GM12878 (cell line): ENCODE measurements at regions not wholly inside any gene's neighbourhood (a gene's known extent, or its start where the extent isn't known, plus 50 kb on each side); places are given as distances from the start of the nearest gene placed in this dataset.

Source experiments
- ATAC-seq: fragments of 200-7000 bp; cut with Tn5 transposase; 3 replicates; pipeline ENCODE4 v1.9.1; 2020; ENCODE audit warnings: mild to moderate bottlenecking, moderate library complexity
- BruUV-seq: library from RNA; stranded (reverse); fragments of 400-500 nt; replicated peaks from 2 replicates; lab custom pipeline; 2021; lab: Mats Ljungman, UMichigan
- CTCF ChIA-PET: fragments of 300-600 bp; sonication (Branson Sonifier 250); formaldehyde crosslinking; extraction: SDS; loops from one replicate; lab custom pipeline; 2021; ENCODE audit warnings: inconsistent platforms; lab: Yijun Ruan, JAX
- POLR2A ChIA-PET: fragments of 350-600 bp; formaldehyde crosslinking; extraction: SDS; loops from one replicate; lab custom pipeline; 2021; ENCODE audit warnings: inconsistent platforms; lab: Charles Lee
- RAD21 ChIA-PET: fragments of 300-600 bp; sonication (Branson Sonifier 250); formaldehyde crosslinking; loops from one replicate; lab custom pipeline; 2023; ENCODE audit warnings: antibody characterized with exemption; ENCODE audit not compliant: unreplicated experiment; lab: Charles Lee
- SMC1A ChIA-PET: fragments of 300-600 bp; sonication (Branson Sonifier 250); formaldehyde crosslinking; loops from one replicate; lab custom pipeline; 2023; ENCODE audit not compliant: unreplicated experiment, uncharacterized antibody; lab: Charles Lee
- DNase-seq: peaks from one replicate; pipeline ENCODE4 v3.0.0-alpha.2; 2011; ENCODE audit warnings: low read depth, low spot score
- FAIRE-seq: peaks from 3 replicates; lab custom pipeline; 2011; peaks lifted over from hg19 to GRCh38; lab: Jason Lieb, UNC
- H2AFZ ChIP-seq: 2 replicates; pipeline ENCODE4 v1.6.0; 2011; ENCODE audit warnings: low read depth, low read length, control low read depth; ENCODE audit not compliant: control insufficient read depth
- H3K27ac ChIP-seq: 2 replicates; pipeline ENCODE4 v1.5.1; 2011; ENCODE audit warnings: control low read depth; ENCODE audit not compliant: control insufficient read depth, insufficient read depth
- H3K27me3 ChIP-seq, 2 experiments: replicated peaks in 1 of 2; 2 replicates each; pipeline versions ENCODE4 v1.6.0 to v1.6.1; 2011; ENCODE audit warnings: low read length in 1 of 2; ENCODE audit not compliant: control insufficient read depth in 2 of 2, insufficient read depth in 2 of 2
- H3K36me3 ChIP-seq, 2 experiments: 2 replicates each; pipeline ENCODE4 v1.5.1; 2011; ENCODE audit warnings: low read length in 1 of 2; ENCODE audit not compliant: control insufficient read depth in 2 of 2, insufficient read depth in 2 of 2
- H3K4me1 ChIP-seq: 2 replicates; pipeline ENCODE4 v1.6.1; 2011; ENCODE audit warnings: mild to moderate bottlenecking, low read length, moderate library complexity, mixed read lengths; ENCODE audit not compliant: control insufficient read depth, insufficient read depth
- H3K4me2 ChIP-seq: 2 replicates; pipeline ENCODE4 v1.6.0; 2011; ENCODE audit warnings: control low read depth; ENCODE audit not compliant: control insufficient read depth, insufficient read depth
- H3K4me3 ChIP-seq: fragments of 200-600 bp; sonication (generic); 2 replicates; pipeline ENCODE4 v1.5.1; 2016
- H3K79me2 ChIP-seq: 2 replicates; pipeline ENCODE4 v1.6.0; 2011; ENCODE audit warnings: low read length; ENCODE audit not compliant: control insufficient read depth, insufficient read depth
- H3K9ac ChIP-seq: 2 replicates; pipeline ENCODE4 v1.8.0; 2011; ENCODE audit warnings: low read length, control low read depth, mixed read lengths; ENCODE audit not compliant: control insufficient read depth, insufficient read depth
- H3K9me3 ChIP-seq: replicated peaks from 3 replicates; pipeline ENCODE4 v1.5.1; 2011; ENCODE audit warnings: mild to moderate bottlenecking, low read length; ENCODE audit not compliant: control insufficient read depth, insufficient read depth
- H4K20me1 ChIP-seq: 2 replicates; pipeline ENCODE4 v1.6.0; 2011; ENCODE audit not compliant: control insufficient read depth, insufficient read depth
- BRCA1 ChIP-seq: IDR thresholded peaks from 2 replicates; pipeline ENCODE4 v1.6.1; 2011; ENCODE audit warnings: low read depth, low read length, improper control_type of control experiment
- HDGF ChIP-seq: fragments of 450-650 bp; IDR thresholded peaks from 2 replicates; pipeline ENCODE4 v1.6.1; 2016; ENCODE audit warnings: antibody characterized with exemption
- NRF1 ChIP-seq: conservative IDR thresholded peaks from 2 replicates; pipeline ENCODE4 v1.6.1; 2011; ENCODE audit warnings: mild to moderate bottlenecking, low read depth, low read length, improper control_type of control experiment
- PAX5 ChIP-seq: IDR thresholded peaks from 2 replicates; pipeline ENCODE4 v1.6.1; 2011; ENCODE audit warnings: low read depth, low read length, borderline replicate concordance
- SREBF1 ChIP-seq: IDR thresholded peaks from 2 replicates; pipeline ENCODE4 v1.6.1; 2012; ENCODE audit warnings: mild to moderate bottlenecking, low read length
- ZSCAN29 ChIP-seq: fragments of 450-650 bp; IDR thresholded peaks from 2 replicates; pipeline ENCODE4 v1.6.1; 2017; ENCODE audit warnings: mild to moderate bottlenecking, moderate library complexity
- ZZZ3 ChIP-seq: IDR thresholded peaks from 2 replicates; pipeline ENCODE4 v1.6.1; 2011; ENCODE audit warnings: low read depth; ENCODE audit not compliant: control insufficient read depth, insufficient read length
- WGBS: methylation state at CpG from one replicate; pipeline ENCODE4 v1.1.6; 2016; ENCODE audit warnings: low lambda C conversion rate; ENCODE audit not compliant: insufficient replicate concordance, insufficient coverage; ENCODE audit errors: missing lambda C conversion rate; 5-methylcytosine and 5-hydroxymethylcytosine counted together
- in situ Hi-C: fragments of 300-500 bp; cut with MboI; formaldehyde crosslinking; loops from 9 replicates; pipeline ENCODE4 v1.14.3; 2018; ENCODE audit warnings: mixed read lengths
- intact Hi-C: fragments of 100-400 bp; cut with micrococcal nuclease; formaldehyde crosslinking; loops from one replicate; pipeline ENCODE4 v1.14.2; 2022; ENCODE audit not compliant: unreplicated experiment
- TF ChIP-seq, protein P1 (sequence below): IDR thresholded peaks from 2 replicates; pipeline ENCODE4 v1.6.1; 2012; ENCODE audit warnings: mild to moderate bottlenecking, low read depth, low read length
- TF ChIP-seq, protein P2 (sequence below), 3 experiments: IDR thresholded peaks in 2 of 3; conservative IDR thresholded peaks in 1 of 3; 2 replicates each; pipeline ENCODE4 v1.5.1; 2011; ENCODE audit warnings: low read depth in 3 of 3, low read length in 3 of 3, mild to moderate bottlenecking in 3 of 3, control low read depth in 2 of 3, moderate library complexity in 2 of 3, inconsistent platforms in 1 of 3, mixed read lengths in 1 of 3; ENCODE audit not compliant: control insufficient read depth in 2 of 3, insufficient read depth in 1 of 3; ENCODE audit errors: extremely low read depth in 1 of 3
- TF ChIP-seq, protein P3 (sequence below): IDR thresholded peaks from 2 replicates; pipeline ENCODE4 v1.6.1; 2012; ENCODE audit warnings: low read depth, low read length, improper control_type of control experiment
- TF ChIP-seq, protein P4 (sequence below): fragments of 450-650 bp; IDR thresholded peaks from 2 replicates; pipeline ENCODE4 v1.6.1; 2014; ENCODE audit warnings: mild to moderate bottlenecking

DNA sequence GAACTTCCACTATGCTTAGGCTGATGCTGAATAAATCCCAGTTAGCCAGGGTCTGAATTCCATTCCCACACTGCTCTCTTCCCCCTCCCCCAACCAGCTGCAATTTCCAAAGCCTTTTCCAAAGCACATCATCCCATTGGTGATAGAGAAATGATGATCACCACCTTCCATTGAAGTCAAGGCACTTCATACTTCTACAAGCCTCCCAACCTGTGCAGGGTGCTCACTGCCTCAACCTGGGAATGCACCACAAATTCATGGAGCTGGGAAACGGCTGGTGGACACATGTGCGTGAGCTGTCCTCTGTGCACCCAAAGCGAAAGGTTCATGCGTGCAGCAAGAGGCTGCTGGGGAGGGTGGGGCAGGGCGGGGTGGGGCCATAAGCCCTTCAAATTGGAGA is 302.7 kb upstream of the IRX3 start:
- Histone ChIP-seq H3K79me2 (no peaks in the 10 kb centered on the region), H3K9me3 (no peaks in the 10 kb centered on the region), H3K4me3 (no peak overlapping the region), H3K27me3 (no peaks in the 10 kb centered on the region), H3K4me1 (no peaks in the 10 kb centered on the region), H3K9ac (no peak overlapping the region), H3K4me2 (no peak overlapping the region), H3K36me3 (no peaks in the 10 kb centered on the region), H2AFZ (no peak overlapping the region), H4K20me1 (no peaks in the 10 kb centered on the region), H3K27ac (no peak overlapping the region)
- TF ChIP-seq ZZZ3 (no peak), BRCA1 (no peak), PAX5 (no peak), SREBF1 (no peak), NRF1 (no peak), HDGF (no peak), ZSCAN29 (no peak)
- TF ChIP-seq, protein P1, sequence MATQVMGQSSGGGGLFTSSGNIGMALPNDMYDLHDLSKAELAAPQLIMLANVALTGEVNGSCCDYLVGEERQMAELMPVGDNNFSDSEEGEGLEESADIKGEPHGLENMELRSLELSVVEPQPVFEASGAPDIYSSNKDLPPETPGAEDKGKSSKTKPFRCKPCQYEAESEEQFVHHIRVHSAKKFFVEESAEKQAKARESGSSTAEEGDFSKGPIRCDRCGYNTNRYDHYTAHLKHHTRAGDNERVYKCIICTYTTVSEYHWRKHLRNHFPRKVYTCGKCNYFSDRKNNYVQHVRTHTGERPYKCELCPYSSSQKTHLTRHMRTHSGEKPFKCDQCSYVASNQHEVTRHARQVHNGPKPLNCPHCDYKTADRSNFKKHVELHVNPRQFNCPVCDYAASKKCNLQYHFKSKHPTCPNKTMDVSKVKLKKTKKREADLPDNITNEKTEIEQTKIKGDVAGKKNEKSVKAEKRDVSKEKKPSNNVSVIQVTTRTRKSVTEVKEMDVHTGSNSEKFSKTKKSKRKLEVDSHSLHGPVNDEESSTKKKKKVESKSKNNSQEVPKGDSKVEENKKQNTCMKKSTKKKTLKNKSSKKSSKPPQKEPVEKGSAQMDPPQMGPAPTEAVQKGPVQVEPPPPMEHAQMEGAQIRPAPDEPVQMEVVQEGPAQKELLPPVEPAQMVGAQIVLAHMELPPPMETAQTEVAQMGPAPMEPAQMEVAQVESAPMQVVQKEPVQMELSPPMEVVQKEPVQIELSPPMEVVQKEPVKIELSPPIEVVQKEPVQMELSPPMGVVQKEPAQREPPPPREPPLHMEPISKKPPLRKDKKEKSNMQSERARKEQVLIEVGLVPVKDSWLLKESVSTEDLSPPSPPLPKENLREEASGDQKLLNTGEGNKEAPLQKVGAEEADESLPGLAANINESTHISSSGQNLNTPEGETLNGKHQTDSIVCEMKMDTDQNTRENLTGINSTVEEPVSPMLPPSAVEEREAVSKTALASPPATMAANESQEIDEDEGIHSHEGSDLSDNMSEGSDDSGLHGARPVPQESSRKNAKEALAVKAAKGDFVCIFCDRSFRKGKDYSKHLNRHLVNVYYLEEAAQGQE, result no peak
- TF ChIP-seq, protein P2, sequence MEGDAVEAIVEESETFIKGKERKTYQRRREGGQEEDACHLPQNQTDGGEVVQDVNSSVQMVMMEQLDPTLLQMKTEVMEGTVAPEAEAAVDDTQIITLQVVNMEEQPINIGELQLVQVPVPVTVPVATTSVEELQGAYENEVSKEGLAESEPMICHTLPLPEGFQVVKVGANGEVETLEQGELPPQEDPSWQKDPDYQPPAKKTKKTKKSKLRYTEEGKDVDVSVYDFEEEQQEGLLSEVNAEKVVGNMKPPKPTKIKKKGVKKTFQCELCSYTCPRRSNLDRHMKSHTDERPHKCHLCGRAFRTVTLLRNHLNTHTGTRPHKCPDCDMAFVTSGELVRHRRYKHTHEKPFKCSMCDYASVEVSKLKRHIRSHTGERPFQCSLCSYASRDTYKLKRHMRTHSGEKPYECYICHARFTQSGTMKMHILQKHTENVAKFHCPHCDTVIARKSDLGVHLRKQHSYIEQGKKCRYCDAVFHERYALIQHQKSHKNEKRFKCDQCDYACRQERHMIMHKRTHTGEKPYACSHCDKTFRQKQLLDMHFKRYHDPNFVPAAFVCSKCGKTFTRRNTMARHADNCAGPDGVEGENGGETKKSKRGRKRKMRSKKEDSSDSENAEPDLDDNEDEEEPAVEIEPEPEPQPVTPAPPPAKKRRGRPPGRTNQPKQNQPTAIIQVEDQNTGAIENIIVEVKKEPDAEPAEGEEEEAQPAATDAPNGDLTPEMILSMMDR (IDR thresholded peaks at IDR 0.05 in 2 of 3, conservative IDR thresholded peaks at IDR 0.05 in 1 of 3; ENCODE audit: control insufficient read depth in 2 of 3, extremely low read depth in 1 of 3, insufficient read depth in 1 of 3, low read depth in 3 of 3, low read length in 3 of 3), result no peak
- TF ChIP-seq, protein P3, sequence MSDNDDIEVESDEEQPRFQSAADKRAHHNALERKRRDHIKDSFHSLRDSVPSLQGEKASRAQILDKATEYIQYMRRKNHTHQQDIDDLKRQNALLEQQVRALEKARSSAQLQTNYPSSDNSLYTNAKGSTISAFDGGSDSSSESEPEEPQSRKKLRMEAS, result no peak
- TF ChIP-seq, protein P4, sequence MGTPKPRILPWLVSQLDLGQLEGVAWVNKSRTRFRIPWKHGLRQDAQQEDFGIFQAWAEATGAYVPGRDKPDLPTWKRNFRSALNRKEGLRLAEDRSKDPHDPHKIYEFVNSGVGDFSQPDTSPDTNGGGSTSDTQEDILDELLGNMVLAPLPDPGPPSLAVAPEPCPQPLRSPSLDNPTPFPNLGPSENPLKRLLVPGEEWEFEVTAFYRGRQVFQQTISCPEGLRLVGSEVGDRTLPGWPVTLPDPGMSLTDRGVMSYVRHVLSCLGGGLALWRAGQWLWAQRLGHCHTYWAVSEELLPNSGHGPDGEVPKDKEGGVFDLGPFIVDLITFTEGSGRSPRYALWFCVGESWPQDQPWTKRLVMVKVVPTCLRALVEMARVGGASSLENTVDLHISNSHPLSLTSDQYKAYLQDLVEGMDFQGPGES, result no peak
- no TSS peak for BruUV-seq
- ChIA-PET CTCF (no interaction called here), POLR2A (no interaction called here), RAD21 (no interaction called here), SMC1A (no interaction called here)
- in situ Hi-C loops (no loop called here), intact Hi-C loops (no loop called here)
- DNase-seq (no peak), ATAC-seq (no peak), FAIRE-seq (no peak)
- WGBS, result 66% methylated on average over 5 of the region's 5 CpGs
